ENCODE measurements at regions not wholly inside any gene's neighbourhood (a gene's known extent, or its start where the extent isn't known, plus 50 kb on each side); places are given as distances from the start of the nearest gene placed in this dataset.

DNA sequence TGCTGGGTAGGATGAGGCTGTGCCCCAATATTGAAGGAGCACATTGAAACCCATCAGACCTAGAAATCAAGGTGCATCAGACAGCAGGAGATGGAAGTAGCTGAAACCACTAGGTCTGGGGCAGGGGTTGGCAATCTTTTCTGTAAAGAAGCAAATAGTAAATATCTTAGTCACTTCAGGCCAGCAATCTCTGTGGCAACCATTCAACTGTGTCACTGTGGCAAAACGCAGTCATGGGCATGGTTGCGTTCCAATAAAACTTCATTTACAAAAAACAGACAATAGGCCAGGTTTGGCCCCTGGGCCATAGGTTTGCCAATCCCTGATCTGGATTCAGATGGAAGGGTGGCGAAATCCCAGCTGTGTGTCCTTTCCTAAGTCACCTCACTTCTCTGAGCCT, 397.3 kb downstream of the MED13L start:
- TF ChIP-seq, protein P1, sequence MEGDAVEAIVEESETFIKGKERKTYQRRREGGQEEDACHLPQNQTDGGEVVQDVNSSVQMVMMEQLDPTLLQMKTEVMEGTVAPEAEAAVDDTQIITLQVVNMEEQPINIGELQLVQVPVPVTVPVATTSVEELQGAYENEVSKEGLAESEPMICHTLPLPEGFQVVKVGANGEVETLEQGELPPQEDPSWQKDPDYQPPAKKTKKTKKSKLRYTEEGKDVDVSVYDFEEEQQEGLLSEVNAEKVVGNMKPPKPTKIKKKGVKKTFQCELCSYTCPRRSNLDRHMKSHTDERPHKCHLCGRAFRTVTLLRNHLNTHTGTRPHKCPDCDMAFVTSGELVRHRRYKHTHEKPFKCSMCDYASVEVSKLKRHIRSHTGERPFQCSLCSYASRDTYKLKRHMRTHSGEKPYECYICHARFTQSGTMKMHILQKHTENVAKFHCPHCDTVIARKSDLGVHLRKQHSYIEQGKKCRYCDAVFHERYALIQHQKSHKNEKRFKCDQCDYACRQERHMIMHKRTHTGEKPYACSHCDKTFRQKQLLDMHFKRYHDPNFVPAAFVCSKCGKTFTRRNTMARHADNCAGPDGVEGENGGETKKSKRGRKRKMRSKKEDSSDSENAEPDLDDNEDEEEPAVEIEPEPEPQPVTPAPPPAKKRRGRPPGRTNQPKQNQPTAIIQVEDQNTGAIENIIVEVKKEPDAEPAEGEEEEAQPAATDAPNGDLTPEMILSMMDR (IDR thresholded peaks at IDR 0.05; ENCODE audit: low read length, missing control alignments) = no peak
- no peak overlapping the region for H3K4me3 ChIP-seq (replicated peaks; ENCODE audit: low read depth, low read length)
- no peak for DNase-seq (ENCODE audit: low read depth)

DNA sequence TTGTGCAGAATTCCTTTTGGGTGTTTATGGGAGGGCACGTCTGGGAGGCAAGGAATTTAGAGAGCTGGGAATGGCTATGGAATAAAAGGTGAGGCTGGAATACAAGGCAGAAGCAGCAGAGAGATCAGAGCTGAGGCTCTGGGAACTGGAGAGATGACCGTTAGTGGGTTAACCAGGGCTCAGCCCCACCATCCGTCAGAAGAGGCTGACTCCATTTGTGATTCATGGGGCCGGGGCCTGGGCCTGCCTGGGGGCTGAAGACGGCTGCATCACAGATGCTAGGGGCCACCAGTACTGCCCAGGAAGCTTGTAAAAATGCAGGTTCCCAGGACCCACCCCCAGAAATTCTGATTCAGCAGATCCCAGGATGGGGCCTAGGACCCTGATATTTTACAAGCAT, 398.1 kb downstream of the MED13L start:
- no peak overlapping the region for H3K4me3 ChIP-seq (replicated peaks; ENCODE audit: low read depth, low read length)
- TF ChIP-seq, protein P1 (IDR thresholded peaks at IDR 0.05; ENCODE audit: low read length, missing control alignments) = no peak
- no peak for DNase-seq (ENCODE audit: low read depth)

DNA sequence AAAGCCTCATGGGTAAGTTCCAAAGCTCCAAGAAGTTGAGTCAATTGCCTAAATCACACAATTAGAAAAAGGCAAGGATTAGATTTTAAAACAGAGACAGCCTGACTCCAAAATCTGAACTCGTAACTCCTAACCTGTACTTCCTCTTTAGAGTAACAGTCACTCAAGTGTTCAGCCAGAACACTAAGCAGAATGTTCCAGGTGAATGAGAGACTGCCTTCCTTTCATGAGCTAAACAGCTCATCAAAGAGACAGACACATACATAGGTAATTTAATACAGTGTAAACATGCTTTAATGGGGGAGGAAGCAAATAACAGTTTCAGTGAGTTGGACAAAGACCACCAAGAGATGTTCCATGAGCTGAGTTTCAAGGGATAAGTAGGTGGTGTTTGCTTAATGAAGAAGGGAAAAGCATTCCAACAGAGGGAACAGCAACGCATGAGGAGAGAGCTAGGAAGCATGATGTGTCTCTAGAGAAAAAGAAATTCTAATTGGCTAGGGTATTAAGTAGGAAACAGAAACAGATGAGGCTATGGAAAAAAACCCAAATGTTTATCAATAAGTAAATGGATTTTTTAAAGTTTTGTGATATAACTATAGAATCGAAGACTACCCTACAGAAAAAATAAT, 403.9 kb downstream of the MED13L start:
- TF ChIP-seq, protein P1 (IDR thresholded peaks at IDR 0.05; ENCODE audit: low read length, missing control alignments) = no peak
- no peak for DNase-seq (ENCODE audit: low read depth)
- no peak overlapping the region for H3K4me3 ChIP-seq (replicated peaks; ENCODE audit: low read depth, low read length)

DNA sequence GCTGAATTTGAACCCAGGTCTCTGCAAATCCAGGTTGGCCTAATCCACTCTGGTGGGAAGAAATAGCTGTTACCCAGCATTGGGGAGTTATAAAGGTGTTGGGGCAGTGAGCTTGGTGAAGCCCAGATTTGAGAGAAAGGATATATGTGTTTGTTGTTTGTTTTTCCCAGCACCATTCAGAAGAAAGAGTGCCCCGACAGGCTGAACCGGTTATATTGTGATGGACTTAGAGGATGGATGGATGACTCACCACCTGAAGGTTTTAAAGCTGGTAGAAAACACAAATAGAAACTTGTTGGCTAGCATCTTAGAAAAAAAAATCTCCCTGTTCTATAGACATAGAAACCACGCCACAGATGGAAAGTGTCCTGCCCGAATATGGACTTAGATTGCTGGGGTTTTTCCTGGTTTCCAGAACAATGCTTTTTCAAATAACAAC, 404.6 kb downstream of the MED13L start:
- DNase-seq (ENCODE audit: low read depth) = no peak

DNA sequence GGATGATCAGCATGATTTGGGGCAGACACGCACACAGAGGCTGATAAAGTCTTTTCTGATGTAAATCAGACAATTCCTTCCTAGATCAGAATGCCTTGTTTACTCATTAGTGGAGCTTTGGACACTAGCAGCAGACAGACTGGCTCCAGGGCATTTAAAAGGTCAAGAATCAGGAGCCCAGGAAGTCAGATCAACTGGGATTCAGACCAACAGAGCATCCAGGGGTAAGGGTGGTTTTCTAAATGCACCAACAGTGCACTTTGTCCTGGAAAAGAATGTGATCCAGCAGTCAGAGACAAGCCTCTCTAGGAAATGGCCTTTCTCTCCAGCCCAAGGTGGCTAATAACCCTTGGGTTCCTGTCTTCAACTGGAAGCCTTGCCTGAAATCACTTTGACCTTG, 405.3 kb downstream of the MED13L start:
- H3K4me3 ChIP-seq (replicated peaks; ENCODE audit: low read depth, low read length) = no peak overlapping the region

More for the DNA sequence above, 404.6 kb downstream of the MED13L start:
- H3K4me3 ChIP-seq (replicated peaks; ENCODE audit: low read depth, low read length) = no peak overlapping the region
- TF ChIP-seq, protein P1 (IDR thresholded peaks at IDR 0.05; ENCODE audit: low read length, missing control alignments) = no peak

DNA sequence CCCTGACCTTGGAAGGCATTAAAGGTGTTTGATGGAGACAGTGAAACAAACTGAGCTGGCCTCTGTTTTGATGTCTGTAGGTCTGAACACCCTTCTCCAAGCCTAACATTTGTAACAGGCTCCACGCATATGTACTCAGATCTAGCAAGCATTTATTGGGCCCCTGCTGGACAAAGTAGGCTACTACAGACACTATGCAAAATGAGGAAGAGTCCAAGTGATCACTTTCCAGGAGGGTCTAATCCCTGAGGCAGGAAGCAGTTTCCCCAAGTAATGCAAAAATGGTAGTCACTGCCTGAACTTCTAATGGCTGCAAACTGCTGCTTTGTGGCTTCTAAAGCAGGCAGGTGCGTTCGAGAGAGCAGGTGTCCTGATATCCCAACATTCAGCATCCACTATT, 405.8 kb downstream of the MED13L start:
- DNase-seq (ENCODE audit: low read depth) = peak; percentile 24
- TF ChIP-seq, protein P1 (IDR thresholded peaks at IDR 0.05; ENCODE audit: low read length, missing control alignments) = peak; percentile 67
- H3K4me3 ChIP-seq (replicated peaks; ENCODE audit: low read depth, low read length) = no peak overlapping the region

More for the DNA sequence above, 405.3 kb downstream of the MED13L start:
- TF ChIP-seq, protein P1 (IDR thresholded peaks at IDR 0.05; ENCODE audit: low read length, missing control alignments) = no peak
- DNase-seq (ENCODE audit: low read depth) = no peak

DNA sequence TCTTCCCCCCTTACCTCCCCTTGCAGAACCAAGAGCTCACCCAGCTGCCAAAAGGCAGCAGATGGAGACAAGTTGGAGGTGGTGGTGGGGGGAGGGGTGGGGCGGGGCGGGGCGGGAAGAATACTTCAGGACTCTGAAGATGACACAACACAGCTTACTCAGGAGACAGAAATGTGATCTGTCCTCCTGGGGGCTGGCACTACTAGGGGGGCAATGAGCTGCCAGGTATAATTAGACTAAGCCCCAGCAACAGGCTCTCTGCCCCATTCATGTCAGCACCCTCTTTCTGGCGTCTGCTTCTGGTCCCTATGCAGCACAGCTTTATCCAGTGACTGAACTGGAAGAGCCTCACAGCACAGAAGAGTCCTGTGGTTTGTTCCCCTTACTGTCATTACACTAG, 407.0 kb downstream of the MED13L start:
- no peak overlapping the region for H3K4me3 ChIP-seq (replicated peaks; ENCODE audit: low read depth, low read length)
- DNase-seq (ENCODE audit: low read depth) = no peak
- TF ChIP-seq, protein P1 (IDR thresholded peaks at IDR 0.05; ENCODE audit: low read length, missing control alignments) = no peak
